Left renal pelvis (tissue), 4 donors: ENCODE measurements at regions not wholly inside any gene's neighbourhood (a gene's known extent, or its start where the extent isn't known, plus 50 kb on each side); places are given as distances from the start of the nearest gene placed in this dataset.
"Not testable (repeated sequence)": the region's sequence is repeated elsewhere in the genome, so short reads cannot be mapped to it uniquely, and the experiment has no call there.

Experiments used
- DNase-seq, 4 donors: peaks; one replicate each; pipeline ENCODE4 v3.0.0-alpha.2; 2013; ENCODE audit warnings: low read depth in 4 of 4, low spot score in 3 of 4

GRCh38 chr7:124643311-124643811 is 122.2 kb downstream of the GPR37 start:
- DNase-seq, result no peak

GRCh38 chr7:124635416-124635815 is 130.2 kb downstream of the GPR37 start:
- DNase-seq, result no peak

GRCh38 chr7:124633740-124634139 is 131.9 kb downstream of the GPR37 start:
- DNase-seq, result no peak

- no peak for DNase-seq
These were observed 135.2 kb downstream of the GPR37 start for GRCh38 chr7:124630395-124630794.

GRCh38 chr7:124618871-124619270 is 146.7 kb downstream of the GPR37 start:
- DNase-seq, result no peak

- DNase-seq, result not testable (repeated sequence)
These were observed 147.5 kb downstream of the GPR37 start for GRCh38 chr7:124618051-124618450.

GRCh38 chr7:124603066-124603465 is 162.5 kb downstream of the GPR37 start:
- no peak for DNase-seq

GRCh38 chr7:124597509-124597908 is 168.1 kb downstream of the GPR37 start:
- no peak for DNase-seq

GRCh38 chr7:124596881-124597280 is 168.7 kb downstream of the GPR37 start:
- no peak for DNase-seq

GRCh38 chr7:124590814-124591213 is 174.8 kb downstream of the GPR37 start:
- no peak for DNase-seq

- DNase-seq, result no peak
These were observed 188.3 kb downstream of the GPR37 start for GRCh38 chr7:124577256-124577655.

GRCh38 chr7:124575176-124575575 is 190.4 kb downstream of the GPR37 start:
- DNase-seq, result no peak

GRCh38 chr7:124570558-124570957 is 195.0 kb downstream of the GPR37 start:
- DNase-seq, result no peak

GRCh38 chr7:124566583-124566982 is 199.0 kb downstream of the GPR37 start:
- DNase-seq, result no peak

GRCh38 chr7:124557587-124557986 is 208.0 kb downstream of the GPR37 start:
- no peak for DNase-seq

GRCh38 chr7:124557101-124557500 is 208.5 kb downstream of the GPR37 start:
- DNase-seq, result no peak

GRCh38 chr7:124553502-124553901 is 212.1 kb downstream of the GPR37 start:
- no peak for DNase-seq

- DNase-seq, result no peak
These were observed 213.4 kb downstream of the GPR37 start for GRCh38 chr7:124552217-124552616.

GRCh38 chr7:124550036-124550435 is 215.6 kb downstream of the GPR37 start:
- no peak for DNase-seq

GRCh38 chr7:124542476-124542875 is 223.1 kb downstream of the GPR37 start:
- no peak for DNase-seq

GRCh38 chr7:124536156-124536762 is 229.3 kb downstream of the GPR37 start:
- DNase-seq, result no peak

GRCh38 chr7:124532166-124532565 is 233.4 kb downstream of the GPR37 start:
- DNase-seq, result no peak

GRCh38 chr7:124516911-124517310 is 248.7 kb downstream of the GPR37 start:
- DNase-seq, result no peak
